Left colon (tissue), 2 donors: ENCODE measurements at regions not wholly inside any gene's neighbourhood (a gene's known extent, or its start where the extent isn't known, plus 50 kb on each side); places are given as distances from the start of the nearest gene placed in this dataset.
A peak's percentile ranks its signal among the peaks of the same experiment; 100 is the strongest.

Experiments
- ATAC-seq: fragments of 200-7000 bp; cut with Tn5 transposase; one replicate; pipeline ENCODE4 v1.9.1; 2020; ENCODE audit warnings: mild to moderate bottlenecking, moderate library complexity
- DNase-seq, 2 donors: peaks; one replicate each; pipeline ENCODE4 v3.0.0-alpha.2; 2020
- intact Hi-C, 2 donors: fragments of 100-400 bp; cut with DNase I in 1 of 2; cut with micrococcal nuclease in 1 of 2; formaldehyde crosslinking; loops; one replicate each; pipeline versions ENCODE4 v1.11.2 to v1.14.0; 2022; cut with DNase I, micrococcal nuclease
- donor health status: DM: no; HTN: no; CAD: no.
- donor health status: DM: yes; HTN: yes; CAD: no.

DNA sequence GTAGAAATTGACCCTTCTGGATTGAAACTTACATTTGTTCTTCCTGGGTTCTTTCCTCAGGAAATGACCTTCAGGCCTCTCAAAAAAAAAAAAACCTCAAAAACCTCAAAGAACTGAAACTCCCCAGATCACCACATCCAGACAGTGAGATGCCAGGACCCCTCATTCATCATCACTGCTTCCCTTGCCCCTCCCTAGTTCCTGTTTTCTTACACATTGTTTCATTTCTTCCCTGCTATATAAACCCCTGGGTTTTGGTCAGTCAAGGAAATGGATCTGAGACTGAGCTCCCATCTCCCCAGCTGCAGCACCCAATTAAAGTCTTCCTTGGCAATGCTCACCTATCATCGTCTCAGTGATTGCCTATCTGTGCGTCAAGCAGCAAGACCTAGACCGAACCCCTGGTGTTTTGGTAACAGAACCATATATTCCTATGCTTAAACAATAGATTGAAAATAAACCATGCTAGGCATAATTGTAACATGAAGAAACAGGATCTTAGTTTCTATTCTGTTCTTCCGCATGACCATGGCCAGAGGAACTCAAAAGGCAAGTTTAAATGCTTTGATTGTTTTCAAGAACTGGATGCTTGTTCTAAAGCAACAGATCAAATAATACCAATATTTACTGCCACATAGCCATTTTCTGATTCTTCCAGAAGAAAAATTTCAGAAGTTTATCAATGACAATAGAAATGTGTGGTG is 108.0 kb upstream of the MAX start:
- no peak for DNase-seq
- intact Hi-C loops, result no loop called here
- ATAC-seq, result no peak

DNA sequence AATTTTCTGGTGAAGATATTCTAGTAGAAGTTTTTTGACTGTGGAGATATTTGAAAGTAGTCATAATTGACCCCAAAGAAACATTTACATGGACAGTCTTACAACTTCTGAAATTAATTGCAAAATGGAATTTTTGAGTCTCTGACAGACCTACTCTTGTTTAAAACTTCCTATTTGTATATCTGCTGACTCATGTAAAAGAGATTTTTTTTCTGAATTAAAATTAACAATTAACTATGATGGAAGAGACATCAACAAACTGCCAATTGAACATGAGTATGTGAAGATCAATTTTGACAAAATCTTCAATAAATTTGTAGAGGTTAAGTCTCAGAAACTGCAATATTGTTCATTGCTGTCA is 108.5 kb upstream of the MAX start:
- intact Hi-C loops, result no loop called here
- DNase-seq (no peak), ATAC-seq (no peak)

DNA sequence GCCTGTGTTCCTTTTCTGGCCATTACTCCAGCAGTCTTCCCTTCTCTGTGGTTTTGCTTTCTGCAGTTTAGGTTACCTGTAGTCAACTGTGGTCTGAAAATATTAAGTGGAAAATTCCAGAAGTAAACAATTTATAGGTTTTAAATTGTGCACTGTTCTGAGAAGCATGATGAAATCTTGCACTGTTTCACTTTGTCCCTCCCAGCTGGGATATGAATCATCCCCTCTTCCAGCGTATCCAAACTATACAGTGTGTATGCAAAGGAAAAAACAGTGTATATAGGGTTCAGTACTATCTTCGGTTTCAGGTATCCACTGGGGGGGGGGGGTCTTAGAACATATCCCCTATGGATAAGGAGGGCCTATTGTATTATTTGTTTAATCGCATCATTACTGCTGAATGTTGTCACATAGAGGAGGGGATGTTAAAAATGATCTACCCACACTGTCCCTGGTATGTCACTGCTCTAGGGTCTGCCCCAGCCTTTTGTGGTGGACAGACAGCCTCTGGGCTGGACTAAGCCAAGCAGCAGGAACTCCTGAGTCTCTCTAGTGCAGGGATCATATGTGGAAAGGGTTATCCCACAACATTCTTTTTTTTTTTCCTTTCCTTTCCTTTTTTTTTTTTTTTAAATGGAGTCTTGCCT is 109.1 kb upstream of the MAX start:
- intact Hi-C loops, result no loop called here
- ATAC-seq (no peak), DNase-seq (no peak)

DNA sequence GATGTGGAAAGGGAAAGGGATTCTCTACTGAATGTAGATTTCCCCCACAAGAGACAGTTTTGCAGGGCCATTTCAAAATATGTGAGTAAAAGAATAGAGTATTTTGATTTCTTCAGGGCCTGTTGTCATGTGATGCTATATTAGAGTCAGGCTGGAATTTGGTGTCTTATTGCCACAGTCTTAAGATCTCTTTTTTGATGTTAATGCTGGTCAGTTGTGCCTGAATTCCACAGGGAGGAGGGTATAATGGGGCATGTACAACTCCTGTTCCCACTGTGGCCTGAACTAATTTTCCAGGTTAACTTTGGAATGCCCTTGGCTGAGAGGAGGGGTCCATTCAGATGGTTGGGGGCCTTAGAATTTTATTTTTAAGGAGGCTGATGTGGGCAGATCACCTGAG is 111.0 kb upstream of the MAX start:
- intact Hi-C loops, result no loop called here
- no peak for DNase-seq
- ATAC-seq, result no peak

DNA sequence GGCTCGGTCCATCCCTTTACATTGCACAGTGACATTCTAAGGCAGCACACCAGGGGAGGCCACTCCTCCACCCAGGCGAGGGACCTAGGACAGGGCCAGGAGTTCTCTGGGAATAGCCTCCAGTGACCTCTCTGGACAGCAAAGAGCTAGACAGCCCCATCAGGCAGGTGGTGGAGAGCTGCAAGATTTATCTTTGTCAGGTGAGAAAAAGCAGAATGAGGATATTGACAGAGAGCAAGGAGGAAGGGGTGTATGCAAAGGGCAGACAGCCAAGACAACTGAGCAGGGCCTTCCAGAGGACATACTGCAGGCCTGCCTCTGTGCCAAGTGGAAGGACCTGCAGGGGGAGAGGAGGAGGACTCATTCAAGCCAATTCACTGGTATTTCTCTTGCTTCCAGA is 112.4 kb upstream of the MAX start:
- DNase-seq (peak in 1 of 2 donors; percentile 53), ATAC-seq (peak; percentile 79)
- intact Hi-C loops, result no loop called here

DNA sequence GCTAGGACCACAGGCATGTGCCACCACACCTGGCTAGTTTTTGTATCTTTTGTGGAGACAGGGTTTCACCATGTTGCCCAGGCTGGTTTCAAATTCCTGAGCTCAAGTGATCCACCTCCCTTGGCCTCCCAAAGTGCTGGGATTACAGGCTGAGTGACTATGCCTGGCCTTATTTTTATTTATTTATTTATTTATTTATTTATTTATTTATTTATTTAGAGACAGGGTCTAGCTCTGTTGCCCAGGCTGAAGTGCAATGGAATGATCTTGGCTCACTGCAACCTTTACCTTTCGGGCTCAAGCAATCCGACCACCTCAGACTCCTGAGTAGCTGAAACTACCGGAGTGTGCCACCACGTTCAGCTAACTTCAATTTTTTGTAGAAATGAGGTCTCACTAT is 117.0 kb upstream of the MAX start:
- DNase-seq (no peak), ATAC-seq (no peak)
- intact Hi-C loops, result no loop called here

DNA sequence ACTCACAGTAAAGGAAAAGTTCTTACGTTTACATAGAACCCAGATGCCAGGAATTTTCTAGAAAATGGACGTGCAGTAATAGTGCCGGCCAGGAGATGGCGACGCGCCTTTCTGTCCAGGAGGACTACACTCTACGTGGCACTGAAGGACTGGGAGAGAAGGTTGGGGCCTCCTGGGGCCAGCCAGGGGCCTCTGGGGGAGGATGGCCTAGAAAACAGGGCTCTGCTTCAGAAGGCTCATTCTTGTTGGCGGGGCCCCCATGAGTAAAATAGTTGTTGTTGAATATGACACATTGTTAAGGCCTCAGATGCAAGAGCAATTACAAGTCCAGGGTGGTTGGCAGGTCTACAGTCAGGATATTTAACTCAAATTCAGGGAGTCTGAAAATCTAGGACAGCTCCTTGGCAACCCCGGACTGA is 120.1 kb upstream of the MAX start:
- ATAC-seq, result peak; percentile 45
- DNase-seq, result peak in 1 of 2 donors; percentile 75
- intact Hi-C loops, result no loop called here

DNA sequence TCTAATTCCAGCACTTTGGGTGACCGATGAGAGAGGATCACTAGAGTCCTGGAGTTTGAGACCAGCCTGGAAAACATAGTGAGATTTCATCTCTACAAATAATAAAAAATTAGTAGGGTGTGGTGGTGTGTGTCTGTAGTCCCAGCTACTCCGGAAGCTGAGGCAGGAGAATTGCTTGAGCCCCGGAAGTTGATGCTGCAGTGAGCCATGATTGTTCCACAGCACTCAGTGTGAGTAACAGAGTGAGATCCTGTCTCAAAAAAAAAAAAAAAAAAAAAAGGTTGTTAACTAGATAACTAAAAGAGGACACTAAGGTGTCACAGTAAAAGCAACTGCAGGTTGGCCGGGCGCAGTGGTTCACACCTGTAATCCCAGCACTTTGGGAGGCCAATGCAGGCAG is 121.3 kb upstream of the MAX start:
- intact Hi-C loops, result no loop called here
- ATAC-seq (no peak), DNase-seq (no peak)

DNA sequence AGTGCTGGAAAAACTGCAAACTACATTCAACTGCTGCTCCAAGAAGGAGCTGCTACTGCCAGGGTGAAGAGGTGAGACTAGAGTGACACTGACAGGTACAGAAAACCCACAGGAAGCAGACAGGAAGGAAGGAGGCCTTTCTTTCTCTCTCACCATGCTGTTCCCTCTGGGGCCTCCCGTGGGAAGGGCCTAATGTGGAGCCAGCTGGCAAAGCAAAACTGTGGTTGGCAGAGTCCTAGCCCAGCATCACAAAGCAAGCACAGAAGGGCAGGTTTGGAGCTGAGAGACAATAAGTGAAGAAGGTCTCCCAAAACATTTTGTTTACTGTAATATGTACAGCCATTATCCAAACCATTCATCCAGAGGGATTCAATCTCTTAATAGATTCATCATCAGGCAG is 122.5 kb upstream of the MAX start:
- intact Hi-C loops, result no loop called here
- no peak for DNase-seq
- ATAC-seq, result no peak

DNA sequence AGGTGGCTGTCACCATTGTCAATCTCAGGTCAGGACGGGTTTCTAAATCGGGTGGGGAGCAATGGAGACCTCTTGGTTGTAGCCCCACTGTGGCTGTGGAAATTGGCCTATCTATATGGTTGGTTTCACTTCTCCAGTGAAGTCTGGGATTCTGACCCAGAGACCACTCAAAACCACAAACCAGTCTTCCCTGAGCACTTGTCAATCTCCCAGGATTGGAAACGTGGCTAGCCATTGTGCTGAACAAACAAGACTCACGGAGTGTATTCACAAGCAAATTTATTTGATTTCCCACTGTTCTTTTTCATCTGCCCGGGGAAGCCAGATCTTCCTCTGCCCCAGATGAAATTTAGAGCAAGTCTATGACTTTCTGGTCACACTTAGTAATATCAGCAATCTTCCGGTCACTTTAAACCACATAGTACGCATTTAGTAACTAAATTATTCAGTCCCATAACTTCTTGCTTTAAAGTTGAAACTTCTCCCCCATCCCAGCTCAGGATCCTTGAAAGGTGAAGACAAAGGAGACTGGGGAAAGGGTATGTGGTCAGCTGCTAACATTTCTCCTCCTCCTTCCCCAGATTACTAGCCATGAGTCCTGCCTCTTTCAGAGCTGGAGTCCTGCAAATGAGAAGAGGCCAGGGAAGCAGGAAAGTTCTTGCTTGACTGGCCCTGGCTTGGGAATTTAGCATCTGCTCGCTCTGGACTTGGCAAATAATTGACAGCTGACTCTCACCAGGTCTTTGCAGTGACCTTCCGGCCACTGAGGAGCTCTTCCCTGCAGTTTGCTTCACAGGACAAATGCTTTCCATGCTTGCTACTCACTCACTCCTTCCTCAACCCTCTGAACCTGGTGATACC is 123.2 kb upstream of the MAX start:
- intact Hi-C loops, result no loop called here
- ATAC-seq, result no peak
- no peak for DNase-seq

DNA sequence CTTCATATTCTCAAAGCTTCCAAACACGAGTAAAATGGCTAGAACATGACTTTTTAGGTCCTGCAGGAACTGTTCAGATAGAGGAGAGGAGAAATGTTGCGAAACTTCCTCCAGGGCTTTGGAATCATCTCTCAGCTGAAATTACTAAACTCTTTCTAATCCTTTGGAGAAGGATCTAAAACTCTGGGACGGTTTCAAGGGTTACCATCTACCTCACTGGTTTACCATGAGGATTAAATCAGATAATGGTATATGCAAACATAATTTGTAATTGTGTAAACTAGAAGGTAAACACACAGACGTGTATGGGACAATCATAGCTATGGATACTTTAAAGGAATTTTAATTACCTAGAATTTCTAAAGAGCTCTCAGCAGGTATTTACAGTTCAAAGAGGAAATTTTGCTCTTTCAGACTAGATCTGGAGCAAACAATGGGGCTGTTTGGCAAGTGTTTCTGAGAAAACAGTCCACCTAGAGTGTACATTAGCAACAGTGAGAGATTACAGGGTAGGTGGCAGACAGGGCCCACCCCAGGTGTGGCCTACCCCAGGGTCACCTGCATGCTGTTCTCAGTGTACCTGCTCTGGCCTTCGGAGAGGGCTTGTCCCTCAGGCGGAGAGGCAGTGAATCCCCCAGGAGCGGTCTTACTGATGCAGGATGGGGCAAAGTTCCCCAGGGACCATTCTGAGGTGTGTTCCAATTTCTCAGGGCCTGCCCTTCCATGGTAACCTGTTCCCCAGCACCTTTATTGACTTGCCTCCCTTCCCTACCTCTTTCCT is 124.7 kb upstream of the MAX start:
- intact Hi-C loops, result no loop called here
- peak; percentile 65 to 92 for DNase-seq
- ATAC-seq, result peak; percentile 79

DNA sequence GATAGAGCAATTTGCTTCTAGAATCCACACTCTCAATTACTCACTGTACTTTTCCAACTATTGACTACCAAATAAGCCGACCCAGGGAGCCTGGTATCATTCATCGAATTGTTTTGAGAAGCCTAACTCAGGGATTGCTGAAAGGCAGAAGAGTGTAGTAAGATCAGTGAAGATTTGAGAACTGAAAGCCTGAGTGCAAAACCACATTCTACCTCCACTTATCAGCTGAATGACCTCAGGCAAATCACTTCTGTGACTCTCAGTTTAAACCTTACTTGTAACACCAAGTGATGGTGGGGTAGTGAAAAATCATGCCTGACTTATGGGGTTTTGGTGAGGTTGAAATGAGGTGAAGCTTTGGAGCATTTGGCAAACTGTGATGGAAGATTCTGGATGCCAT is 126.1 kb upstream of the MAX start:
- ATAC-seq (no peak), DNase-seq (no peak)
- intact Hi-C loops, result no loop called here

DNA sequence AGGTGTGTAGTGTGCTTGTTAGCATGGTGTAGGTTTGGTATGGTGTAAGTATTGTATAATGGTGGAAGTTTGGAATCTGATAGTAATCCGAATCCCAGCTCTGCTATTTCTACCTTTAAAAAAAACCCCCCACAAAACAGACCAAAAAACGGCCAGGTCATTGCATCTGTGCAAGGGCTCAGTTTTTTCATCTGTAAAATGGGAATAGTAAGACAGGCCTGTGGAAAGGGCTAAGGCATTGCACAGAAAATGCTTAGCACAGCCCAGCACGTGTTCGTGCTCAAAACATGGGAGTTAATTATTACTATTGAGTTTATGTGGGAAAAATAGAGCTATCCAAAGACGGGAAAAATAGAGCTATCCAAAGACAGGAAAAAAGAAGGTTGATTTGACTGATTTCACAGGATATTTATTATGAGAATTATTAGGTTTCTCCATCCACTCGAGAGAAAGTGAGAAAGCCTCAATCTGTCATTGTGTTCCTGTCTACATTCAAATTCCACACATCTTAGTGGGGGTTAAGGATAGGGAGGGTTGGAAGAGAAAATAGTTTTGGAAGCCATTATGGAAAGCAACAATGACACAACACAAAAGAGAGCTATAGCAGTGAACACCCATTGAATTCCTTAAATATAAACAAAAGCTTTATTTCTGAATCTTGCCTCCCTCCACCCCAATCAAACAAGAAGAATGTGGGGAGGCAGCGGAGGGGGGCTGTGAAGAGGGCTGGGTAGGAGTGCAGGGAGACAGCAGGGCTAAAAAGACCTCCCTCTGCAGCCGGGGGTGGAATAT is 126.8 kb upstream of the MAX start:
- DNase-seq, result no peak
- intact Hi-C loops, result no loop called here
- ATAC-seq, result no peak

DNA sequence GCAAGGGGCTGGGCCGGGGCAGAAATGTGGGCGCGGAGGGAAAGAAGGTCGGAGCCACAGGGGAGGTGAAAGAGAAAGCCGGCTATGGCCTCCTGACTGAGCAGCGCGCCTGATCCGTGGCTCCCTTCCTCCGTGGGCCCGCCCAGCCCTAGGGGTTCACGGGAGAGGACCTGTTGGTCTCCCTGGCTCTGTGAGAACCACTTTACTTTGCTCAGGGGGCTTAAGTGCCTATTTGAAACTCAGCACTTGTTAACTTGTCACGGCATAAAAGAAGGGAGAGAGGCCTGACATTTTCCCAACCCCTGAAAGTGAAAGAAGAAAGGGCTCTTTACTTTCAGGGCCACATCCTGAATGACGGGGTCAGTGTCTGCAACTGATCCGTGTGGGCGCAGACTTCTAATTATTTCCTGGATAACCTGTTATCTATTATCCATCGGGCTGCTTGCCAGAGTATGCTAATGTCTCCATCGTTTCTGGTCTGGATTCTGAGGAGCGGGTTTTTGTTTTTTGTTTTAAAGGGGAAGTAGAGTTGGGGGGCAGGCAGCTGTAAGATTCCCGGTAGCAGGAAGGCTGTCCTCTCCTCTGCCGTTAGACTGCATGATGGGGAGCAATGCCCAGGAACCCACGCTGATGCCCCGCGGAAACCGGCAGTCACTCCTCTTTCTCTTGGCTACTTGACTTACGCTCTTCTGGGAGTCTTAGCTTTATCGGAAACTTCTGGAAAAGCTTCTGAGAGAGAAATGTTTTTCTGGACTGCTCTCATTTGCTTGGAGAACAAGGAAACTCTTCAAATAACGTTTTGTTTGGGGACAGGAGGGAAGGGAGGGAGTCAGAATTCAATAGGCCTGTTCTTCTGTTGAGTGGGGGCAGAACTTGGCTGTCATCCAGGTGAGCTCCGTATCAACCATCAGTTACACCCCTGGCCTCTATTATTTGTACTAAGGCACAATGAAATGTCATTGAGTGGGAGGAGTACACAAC is 127.7 kb upstream of the MAX start:
- ATAC-seq (peak; percentile 34), DNase-seq (peak; percentile 52 to 55)
- intact Hi-C loops, result no loop called here

DNA sequence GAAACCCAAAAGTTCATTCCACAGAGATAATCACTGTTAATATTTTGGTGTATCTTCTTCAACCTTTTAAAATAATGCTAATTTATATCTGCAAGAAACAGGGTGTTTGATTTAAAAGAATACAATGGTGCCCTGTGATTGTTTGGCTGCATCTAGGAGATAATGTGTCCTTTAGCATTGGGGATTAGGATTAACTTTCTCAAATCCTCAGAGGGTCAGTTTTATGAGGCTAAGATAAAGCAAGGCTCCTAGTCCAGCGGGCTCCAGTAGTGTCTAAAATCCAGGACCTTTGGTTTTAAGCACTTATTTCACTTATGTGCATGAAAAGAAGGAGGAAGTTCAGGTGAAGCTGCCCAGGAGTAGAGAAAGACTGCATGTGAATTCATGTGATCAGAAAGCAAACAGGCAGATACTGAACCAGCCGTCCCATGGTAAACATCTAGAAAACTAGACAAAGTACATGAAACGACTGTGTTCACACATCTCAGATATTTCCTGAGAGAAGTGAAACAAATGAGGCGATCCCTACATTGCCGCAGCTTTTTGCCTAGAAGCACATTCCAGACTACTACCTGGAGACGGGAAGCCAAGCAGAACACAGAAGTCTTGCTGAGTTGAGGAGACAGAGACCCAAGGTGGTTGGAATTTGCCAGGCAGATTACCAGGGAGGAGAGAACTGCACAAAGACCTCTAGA is 129.1 kb upstream of the MAX start:
- DNase-seq (no peak), ATAC-seq (no peak)
- intact Hi-C loops, result no loop called here

DNA sequence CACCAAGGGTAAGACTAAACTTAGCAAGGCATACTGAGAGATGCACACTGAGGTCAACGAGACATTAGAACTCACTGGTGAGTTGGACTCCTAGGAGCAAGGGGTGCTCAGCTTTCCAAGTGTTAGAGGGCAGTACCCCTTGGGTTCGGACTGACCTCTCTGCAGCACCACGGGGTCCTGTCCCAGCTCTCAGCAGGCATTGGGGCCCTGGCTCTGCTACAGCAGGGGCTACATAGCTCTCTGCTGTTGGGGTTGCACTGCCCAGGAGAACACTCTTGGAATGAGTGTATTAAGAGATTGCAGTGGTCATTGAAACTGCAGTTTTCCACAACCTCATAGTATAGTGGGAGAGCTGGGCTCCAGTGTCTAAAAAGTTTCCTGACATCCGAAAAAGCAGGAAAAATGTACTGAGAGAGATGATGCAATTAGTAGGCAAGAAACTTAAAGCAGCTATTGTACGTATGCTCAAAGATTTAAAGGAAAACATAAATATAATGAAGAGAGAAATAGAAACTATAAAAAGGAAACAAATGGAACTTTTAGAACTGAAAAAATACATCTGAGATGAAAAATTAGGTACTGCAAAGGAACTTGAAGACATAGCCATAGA is 132.5 kb upstream of the MAX start:
- intact Hi-C loops, result no loop called here
- DNase-seq, result no peak
- no peak for ATAC-seq
